ENCODE measurements at regions not wholly inside any gene's neighbourhood (a gene's known extent, or its start where the extent isn't known, plus 50 kb on each side); places are given as distances from the start of the nearest gene placed in this dataset.

GRCh38 chr2:80874374-80874773 is 569.8 kb upstream of the LRRTM1 start:
- TF ChIP-seq CTCF (IDR thresholded peaks at IDR 0.05) (no peak), POLR2A (IDR thresholded peaks at IDR 0.05) (no peak)

All from testis (tissue), 2 donors.